ENCODE measurements at regions not wholly inside any gene's neighbourhood (a gene's known extent, or its start where the extent isn't known, plus 50 kb on each side); places are given as distances from the start of the nearest gene placed in this dataset.
"Not testable (repeated sequence)": the region's sequence is repeated elsewhere in the genome, so short reads cannot be mapped to it uniquely, and the experiment has no call there.

DNA sequence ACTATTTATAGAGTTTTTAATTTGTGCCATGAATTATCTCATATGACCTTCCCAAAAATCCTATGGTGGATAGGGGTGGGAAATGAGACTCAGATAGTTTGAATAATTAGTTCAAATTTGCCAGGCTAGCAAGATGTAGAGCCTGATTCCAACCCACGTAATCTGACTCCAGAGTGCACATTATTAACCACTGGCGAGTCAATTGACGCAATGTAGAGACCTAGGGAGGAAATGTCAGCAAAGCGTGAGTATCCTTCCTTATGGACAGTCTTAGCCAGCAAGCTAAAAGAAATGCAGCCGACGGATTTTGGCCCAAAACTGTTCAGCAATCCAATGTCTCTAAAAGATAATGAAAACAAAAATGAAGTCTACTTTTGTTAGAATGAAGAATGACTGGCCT, 193.3 kb upstream of the KRR1 start:
- intact Hi-C loops (cut with DNase I, micrococcal nuclease): no loop called here
- DNase-seq: no peak
- ATAC-seq: no peak

DNA sequence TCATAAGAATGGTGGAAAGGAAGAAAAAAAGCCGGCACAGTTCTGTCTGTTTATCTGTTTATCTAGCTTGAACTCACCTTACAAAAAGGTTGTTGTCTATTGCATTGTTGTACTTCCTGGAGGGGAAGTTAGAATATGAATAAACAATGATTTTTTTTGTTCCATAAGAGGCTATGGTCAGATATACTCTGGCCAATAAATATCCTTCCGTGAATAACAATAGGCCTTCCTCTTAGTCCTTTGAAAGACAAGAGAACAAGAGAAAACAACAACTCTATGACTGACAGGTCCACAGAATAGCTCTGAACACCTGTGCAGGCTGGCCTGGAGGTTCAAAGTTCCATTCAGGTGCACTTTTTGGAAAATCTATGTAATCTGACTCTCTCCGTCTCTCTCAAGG, 192.8 kb upstream of the KRR1 start:
- intact Hi-C loops (cut with DNase I, micrococcal nuclease): no loop called here
- no peak for ATAC-seq
- DNase-seq: no peak

DNA sequence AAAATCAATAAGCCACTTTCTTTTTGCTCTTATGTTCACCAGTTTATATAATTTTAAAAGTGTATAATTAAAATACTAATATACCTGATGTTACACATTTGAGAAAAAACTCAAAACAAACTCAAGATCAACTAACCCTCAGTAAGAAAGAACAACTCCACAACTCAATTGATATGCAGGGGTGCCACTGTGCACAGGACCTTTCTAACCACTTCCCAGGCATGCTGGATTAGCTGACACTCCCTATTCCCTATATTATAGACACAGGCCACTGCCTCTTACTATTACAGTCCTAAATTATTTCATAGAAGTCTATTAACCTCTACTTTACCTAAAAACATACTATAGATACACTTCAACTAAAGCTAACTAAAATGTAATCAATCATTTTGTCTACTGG, 191.7 kb upstream of the KRR1 start:
- DNase-seq: no peak
- intact Hi-C loops (cut with DNase I, micrococcal nuclease): no loop called here
- ATAC-seq: no peak

DNA sequence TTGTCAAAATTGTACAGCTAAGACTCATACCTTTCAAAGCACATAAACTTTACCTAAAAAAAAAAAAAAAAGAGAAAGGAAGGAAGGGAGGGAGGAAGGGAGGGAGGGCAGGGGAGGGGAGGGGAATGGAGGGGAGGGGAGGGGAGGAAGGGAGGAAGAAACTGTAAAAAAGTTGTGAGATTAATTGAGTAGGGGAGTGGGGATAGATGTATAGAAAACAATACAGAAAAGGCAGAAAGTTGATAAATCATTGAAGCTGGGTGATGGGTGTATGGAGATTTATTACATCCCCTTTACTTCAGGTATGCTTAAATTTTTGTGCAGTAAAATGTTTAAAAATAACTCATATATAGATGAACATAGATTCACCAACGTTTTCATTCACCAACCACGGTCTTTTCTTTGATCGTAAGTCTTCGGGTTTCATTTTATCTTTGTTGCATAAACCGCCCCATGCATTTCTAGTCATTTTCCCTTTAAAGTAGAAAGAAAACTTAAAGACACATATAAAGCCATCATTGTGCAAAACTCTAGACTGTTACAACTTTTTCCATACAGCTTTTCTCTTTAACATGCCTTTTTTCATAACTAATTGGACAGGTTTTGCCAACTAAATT, 191.2 kb upstream of the KRR1 start:
- intact Hi-C loops (cut with DNase I, micrococcal nuclease): no loop called here
- DNase-seq (no peak), ATAC-seq (no peak)

DNA sequence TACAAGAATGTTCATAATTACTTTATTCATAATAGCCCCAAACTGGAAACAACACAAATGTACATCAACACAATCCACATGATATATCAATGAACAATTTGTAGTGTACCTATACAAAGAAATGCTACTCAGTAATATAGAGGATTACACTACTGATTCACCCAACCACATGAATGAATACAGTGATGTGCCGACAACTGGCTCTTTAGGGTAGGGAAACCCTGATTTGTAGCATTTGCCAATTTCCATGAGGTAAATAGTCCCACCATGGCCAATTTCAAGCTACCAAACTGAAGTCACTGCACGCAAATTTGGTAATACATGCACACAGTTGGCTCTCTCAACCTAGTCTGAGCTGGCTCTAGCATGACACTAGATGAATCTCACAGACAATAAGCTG, 190.4 kb upstream of the KRR1 start:
- DNase-seq: no peak
- intact Hi-C loops (cut with DNase I, micrococcal nuclease): no loop called here
- ATAC-seq: no peak

DNA sequence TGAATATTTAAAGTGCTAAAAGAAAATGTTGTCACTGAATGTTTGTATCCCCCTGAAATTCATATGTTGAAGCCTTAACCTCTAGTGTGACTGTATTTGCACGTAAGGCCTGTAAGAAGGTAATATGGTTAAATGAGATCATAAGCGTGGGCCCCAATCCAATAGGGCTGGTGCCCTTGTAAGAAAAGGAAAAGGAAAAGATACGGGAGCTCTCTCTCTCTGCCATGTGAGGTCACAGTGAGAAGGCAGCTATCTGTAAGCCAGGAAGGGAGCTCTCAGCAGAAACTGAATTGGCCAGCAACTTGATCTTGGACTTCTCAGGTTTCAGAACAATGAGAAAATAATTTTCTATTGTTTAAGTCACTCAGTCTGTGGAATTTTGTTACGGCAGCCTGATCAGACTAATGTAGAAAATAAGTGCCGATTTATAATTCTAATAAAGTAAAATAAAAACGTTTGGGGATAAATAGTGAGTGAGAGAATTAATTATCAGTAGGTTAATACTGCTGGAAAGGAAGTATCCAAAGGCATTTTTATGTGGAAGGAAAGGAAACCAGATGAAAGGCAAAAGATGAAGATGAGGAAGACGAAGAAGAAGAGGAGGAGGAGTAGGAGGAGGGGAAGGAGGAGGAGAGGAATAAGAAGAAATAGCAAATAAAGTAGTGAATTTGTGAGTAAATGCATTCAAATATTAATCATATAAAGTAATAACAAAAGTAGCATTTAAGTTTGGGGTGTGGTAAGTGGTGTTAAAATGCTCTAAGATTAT, 188.5 kb upstream of the KRR1 start:
- intact Hi-C loops (cut with DNase I, micrococcal nuclease): no loop called here
- ATAC-seq (no peak), DNase-seq (no peak)

DNA sequence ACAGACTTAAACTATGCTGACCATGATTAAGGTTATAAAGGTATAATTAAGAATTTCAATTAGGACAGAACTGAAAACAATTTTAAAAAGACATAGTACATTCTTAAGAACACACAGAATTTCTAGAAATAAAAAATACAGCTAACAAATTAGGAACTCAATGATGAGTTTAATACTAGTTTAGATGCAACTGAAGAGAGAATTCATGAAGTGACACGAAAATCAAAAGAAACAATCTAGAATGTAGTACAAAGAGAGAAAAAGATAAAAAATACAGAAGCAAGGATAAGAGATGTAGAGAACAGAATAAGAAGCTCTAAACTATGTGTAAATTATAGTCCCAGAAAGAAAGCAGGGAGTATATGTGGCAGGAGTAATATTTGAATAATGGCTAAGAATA, 187.8 kb upstream of the KRR1 start:
- ATAC-seq (no peak), DNase-seq (no peak)
- intact Hi-C loops (cut with DNase I, micrococcal nuclease): no loop called here

DNA sequence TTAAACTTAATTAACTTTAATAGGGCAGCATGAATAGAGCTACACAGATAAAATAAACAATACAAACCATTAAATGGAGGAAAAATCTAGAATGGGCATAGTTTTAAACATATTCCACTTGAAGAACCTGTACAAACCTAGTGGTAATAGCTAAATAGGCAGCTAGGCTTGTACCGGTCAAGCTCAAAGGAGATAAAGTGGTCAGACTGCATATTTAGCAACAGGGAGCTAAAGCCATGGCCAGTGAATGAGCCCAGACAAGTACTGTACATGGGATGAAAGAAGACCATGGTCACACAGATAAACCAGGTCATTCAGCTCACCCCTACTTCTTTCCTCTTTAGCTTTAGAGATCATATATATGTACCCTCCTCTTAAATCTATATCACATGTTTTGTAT, 186.6 kb upstream of the KRR1 start:
- no peak for ATAC-seq
- intact Hi-C loops (cut with DNase I, micrococcal nuclease): no loop called here

DNA sequence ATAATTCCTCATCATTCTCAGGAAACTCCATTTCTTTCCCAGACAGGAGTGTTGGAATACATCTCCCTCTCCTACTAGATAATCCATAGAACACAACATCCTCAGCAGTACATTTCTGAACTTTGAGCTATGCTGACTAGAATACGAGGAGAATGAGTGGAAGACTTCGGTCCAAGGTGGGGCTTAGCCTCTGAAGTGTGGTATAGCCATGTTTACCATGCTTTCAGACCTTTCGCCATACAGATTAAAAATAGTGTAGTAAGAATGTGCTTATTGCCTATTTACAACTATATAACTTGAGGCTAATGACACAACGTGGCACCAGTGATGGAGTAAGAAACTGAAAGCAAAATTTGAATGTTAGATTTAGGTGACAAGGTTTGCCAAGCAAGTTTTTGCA, 184.5 kb upstream of the KRR1 start:
- no peak for DNase-seq
- ATAC-seq: no peak
- intact Hi-C loops (cut with DNase I, micrococcal nuclease): no loop called here

More for the DNA sequence above, 186.6 kb upstream of the KRR1 start:
- DNase-seq: no peak

DNA sequence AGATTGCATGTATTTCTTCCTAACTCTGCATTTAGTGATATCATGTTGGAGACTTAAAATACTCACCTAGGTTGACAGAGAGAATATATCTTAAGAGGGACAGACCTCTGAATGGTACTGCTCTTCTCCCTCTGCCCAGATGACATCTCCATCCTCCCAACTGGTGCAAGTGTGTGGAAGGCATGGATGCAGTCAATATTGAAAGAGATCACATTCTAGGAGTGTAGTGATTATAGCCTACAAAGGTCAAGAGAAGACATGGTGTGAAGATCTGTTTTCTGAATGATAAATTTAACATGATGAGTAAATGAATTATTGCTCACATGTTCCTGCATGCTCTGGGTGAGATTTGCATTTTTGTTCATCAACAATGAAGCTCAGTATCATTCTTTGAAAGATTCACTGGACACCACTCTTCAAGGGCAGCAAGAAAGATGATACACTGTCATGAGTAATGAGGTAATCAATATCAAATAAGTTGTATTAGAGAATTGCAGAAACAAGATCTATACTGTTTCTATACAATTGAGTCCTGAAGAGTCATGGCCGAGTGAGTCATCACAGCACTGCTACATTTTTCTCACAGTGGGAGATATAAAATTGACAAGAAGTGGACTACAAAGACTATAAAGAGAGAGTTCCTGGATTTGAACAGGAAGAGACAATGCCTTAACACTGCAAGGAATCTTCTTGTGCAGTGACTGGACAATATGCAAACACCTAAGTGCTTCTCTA, 183.3 kb upstream of the KRR1 start:
- no peak for DNase-seq
- intact Hi-C loops (cut with DNase I, micrococcal nuclease): no loop called here
- no peak for ATAC-seq

DNA sequence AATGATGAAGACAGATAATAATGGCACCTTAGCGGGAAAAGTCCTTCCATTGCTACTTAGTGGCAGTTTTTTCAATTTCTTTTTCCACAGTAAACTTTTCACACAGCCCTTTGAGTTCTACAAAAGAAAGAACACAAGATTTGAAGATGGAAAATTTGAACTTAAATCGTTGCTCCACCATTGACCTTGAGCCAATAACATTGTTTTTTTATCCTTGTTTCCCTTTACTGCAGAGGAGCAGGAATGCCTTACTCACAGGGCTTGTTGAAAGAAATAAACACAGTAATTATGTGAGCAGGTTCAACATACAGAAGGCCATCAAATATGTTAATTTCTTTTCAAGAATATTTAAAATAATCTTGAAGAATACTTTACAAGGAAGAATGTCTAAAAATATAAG, 181.5 kb upstream of the KRR1 start:
- DNase-seq (no peak), ATAC-seq (no peak)
- intact Hi-C loops (cut with DNase I, micrococcal nuclease): no loop called here

DNA sequence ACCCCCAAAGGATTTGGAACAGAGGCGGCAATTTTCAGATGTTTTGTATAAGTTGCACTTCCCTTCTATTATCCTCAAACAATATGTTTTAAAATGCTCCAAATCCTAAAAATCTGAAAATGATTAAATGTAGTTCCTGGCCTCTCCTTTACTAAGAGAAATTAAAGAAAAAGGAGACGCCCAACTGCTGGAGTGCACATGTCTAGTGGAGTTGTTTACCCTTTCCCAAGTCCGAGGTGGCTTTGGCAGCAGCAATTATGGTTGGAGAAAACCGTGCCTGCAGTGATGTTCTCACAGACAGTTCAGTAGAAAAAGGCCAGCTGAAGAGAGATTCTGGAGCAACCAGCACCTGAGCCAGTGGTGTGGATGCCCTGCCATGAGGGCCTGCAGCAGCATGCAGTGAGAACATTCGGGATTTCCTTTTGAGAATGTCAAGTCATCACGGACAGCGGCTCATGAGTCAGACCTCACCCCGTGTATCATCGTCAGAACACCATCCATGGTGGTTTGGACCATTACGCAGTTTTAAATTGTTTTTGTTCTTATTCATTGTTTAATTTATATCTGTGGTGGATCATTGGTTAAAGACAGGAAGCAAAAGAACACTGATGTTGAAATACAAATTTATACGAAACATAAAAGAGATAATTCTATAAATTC, 179.0 kb upstream of the KRR1 start:
- ATAC-seq (no peak), DNase-seq (no peak)
- intact Hi-C loops (cut with DNase I, micrococcal nuclease): no loop called here

DNA sequence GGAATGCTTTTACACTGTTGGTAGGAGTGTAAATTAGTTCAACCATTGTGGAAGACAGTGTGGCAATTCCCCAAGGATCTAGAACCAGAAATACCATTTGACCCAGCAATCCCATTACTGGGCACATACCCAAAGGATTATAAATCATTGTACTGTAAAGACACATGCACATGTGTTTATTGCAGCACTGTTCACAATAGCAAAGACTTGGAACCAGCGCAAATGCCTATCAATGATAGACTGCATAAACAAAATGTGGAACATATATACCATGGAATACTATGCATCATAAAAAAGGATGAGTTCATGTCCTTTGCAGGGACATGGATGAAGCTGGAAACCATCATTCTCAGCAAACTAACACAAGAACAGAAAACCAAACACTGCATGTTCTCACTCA, 174.8 kb upstream of the KRR1 start:
- DNase-seq; intact Hi-C loops (cut with DNase I, micrococcal nuclease); ATAC-seq: not testable (repeated sequence)

DNA sequence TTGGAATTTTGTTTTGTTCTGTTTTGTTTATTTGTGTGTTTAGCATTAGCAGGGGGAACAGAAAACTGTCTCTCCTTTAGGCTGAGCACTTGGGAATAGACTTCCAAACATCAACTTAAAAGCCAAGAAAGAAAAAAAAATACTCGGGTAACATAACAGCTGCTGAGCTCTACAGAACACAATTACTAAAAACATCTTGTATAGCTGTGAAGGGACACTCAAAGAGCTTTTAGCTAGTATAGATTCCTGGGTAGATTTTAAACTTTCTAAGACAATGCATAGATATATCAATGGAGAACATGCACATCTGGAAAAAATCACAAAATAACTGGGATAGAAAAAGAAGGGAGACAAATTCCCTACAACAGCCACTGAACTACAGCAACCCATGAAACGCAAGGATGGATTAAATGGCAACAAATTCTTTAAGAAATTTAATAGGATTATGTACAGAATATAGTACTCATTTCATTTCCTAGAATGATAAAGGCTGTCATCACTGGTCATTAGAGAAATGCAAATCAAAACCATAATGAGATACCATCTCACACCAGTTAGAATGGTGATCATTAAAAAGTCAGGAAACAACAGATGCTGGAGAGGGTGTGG, 174.3 kb upstream of the KRR1 start:
- intact Hi-C loops (cut with DNase I, micrococcal nuclease): no loop called here
- ATAC-seq: no peak
- no peak for DNase-seq

DNA sequence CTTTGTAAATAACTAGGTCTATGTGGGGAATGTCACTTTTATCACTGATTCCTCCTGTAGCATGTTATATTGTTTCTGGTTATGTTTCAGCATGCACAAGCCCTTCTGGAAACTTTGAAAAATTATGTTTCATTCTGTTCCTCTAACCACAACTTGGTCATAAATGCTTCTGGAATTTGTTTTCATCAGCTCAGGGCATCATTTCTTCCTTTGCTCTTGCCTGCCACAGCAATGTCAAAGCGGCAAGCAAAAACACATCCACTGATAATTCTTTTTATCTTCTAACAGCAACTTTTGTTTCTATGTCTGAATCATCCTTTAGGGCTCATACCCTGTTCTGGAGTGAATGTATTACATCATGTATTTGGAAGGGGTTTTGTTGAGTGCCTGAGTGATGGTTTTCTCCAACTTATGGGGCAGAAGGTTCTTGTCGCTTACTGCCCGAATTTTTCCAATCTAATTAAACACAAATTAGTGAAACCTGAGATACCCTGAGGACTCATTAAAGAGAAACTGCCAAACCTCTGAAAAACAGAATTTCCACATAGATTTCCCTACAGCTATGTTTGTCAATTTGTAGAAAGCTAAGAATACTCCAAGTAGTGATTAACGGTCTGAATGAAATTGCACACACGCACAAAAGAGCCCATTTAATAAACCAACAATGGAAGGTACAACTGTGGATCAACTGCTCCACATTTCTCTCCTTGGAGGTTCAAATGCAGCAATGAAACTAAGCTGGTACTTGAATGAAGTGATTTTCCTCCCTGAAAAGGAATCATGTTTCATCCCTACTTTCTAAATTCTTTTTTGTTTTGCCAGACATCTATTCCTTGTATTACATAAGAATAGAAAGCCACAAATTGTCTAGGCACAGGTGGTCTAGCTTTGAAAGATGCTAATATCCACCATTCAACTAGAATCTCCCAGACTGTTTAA, 173.5 kb upstream of the KRR1 start:
- no peak for ATAC-seq
- intact Hi-C loops (cut with DNase I, micrococcal nuclease): no loop called here
- no peak for DNase-seq

DNA sequence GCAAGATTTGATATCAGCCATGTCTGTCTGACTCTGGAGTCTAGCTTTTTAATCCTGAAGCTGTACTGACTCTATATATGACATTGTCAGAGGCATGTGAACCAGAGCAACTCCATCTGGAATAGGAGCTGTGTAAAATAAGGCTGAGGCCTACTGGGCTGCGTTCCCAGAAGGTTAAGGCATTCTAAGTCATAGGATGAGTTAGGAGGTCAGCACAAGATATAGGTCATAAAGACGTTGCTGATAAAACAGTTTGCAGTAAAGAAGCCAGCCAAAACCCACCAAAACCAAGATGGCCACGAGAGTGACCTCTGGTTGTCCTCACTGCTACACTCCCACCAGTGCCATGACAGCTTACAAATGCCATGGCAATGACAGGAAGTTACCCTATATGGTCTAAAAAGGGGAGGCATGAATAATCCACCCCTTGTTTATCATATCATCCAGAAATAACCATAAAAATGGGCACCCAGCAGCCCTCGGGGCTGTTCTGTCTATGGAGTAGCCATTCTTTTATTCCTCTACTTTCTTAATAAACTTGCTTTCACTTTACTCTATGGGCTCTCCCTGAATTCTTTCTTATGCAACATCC, 172.7 kb upstream of the KRR1 start:
- DNase-seq; intact Hi-C loops (cut with DNase I, micrococcal nuclease); ATAC-seq: not testable (repeated sequence)

DNA sequence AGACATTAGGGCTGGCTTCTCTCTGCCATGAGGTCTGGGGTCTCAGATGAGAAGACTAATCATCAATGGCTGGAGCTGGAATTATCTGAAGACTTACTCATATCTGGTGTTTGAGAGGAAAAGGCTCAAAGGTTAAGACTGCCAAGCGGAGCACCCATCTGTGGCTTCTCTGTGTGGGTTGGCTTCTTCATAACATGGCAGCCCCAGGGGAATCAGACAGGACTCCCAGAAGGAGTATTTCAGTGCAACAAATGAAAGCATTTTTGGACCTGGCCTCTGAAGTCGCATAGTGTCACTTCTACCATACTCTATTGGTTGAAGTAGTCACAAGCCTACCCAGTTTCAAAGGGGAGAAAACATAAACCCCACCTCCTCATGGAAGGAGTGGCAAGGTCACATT, 171.8 kb upstream of the KRR1 start:
- DNase-seq (no peak), ATAC-seq (no peak)
- intact Hi-C loops (cut with DNase I, micrococcal nuclease): no loop called here

DNA sequence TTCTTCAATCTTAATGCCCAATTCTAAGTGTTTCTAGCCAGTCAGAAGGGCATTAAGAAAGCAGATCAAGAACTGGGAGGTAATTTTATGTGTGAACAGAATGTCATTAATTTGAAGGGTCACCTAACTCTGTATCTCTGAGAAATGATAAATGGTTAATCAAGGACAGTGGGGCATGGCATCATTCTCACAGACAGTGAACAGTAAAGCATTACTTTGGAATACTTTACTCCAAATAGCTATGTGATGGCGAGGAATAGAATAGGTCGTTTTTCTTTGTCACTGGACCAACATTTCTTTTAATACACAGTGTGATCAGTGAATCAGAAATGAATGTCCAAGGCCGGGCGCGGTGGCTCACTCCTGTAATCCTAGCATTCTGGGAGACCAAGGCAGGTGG, 166.1 kb upstream of the KRR1 start:
- ATAC-seq: no peak

More for the DNA sequence above, 166.1 kb upstream of the KRR1 start:
- no peak for DNase-seq
- intact Hi-C loops (cut with DNase I, micrococcal nuclease): no loop called here
